ENCODE measurements at regions not wholly inside any gene's neighbourhood (a gene's known extent, or its start where the extent isn't known, plus 50 kb on each side); places are given as distances from the start of the nearest gene placed in this dataset.

GRCh38 chr1:229971141-229971540 is 95.9 kb upstream of the GALNT2 start:
- H3K4me3 ChIP-seq (ENCODE audit: low read length) = no peak overlapping the region
- TF ChIP-seq ZNF274 (IDR thresholded peaks at IDR 0.05; ENCODE audit: low read depth, low read length) = no peak

- no peak overlapping the region for H3K4me3 ChIP-seq (ENCODE audit: low read length)
- TF ChIP-seq ZNF274 (IDR thresholded peaks at IDR 0.05; ENCODE audit: low read depth, low read length) = no peak
Observed at GRCh38 chr1:229972600-229973296, 94.3 kb upstream of the GALNT2 start.

GRCh38 chr1:229973297-229973612 is 93.8 kb upstream of the GALNT2 start:
- TF ChIP-seq ZNF274 (IDR thresholded peaks at IDR 0.05; ENCODE audit: low read depth, low read length) = no peak
- H3K4me3 ChIP-seq (ENCODE audit: low read length) = no peak overlapping the region

GRCh38 chr1:229975047-229975446 is 92.0 kb upstream of the GALNT2 start:
- no peak for TF ChIP-seq ZNF274 (IDR thresholded peaks at IDR 0.05; ENCODE audit: low read depth, low read length)
- no peak overlapping the region for H3K4me3 ChIP-seq (ENCODE audit: low read length)

- no peak for TF ChIP-seq ZNF274 (IDR thresholded peaks at IDR 0.05; ENCODE audit: low read depth, low read length)
Observed at GRCh38 chr1:229980009-229980408, 87.0 kb upstream of the GALNT2 start.

GRCh38 chr1:229981736-229982135 is 85.3 kb upstream of the GALNT2 start:
- no peak for TF ChIP-seq ZNF274 (IDR thresholded peaks at IDR 0.05; ENCODE audit: low read depth, low read length)
- H3K4me3 ChIP-seq (ENCODE audit: low read length) = no peak overlapping the region

More at GRCh38 chr1:229980009-229980408, 87.0 kb upstream of the GALNT2 start:
- H3K4me3 ChIP-seq (ENCODE audit: low read length) = no peak overlapping the region

GRCh38 chr1:229984310-229984991 is 82.6 kb upstream of the GALNT2 start:
- TF ChIP-seq ZNF274 (IDR thresholded peaks at IDR 0.05; ENCODE audit: low read depth, low read length) = no peak

GRCh38 chr1:229984992-229985612 is 81.9 kb upstream of the GALNT2 start:
- no peak overlapping the region for H3K4me3 ChIP-seq (ENCODE audit: low read length)
- TF ChIP-seq ZNF274 (IDR thresholded peaks at IDR 0.05; ENCODE audit: low read depth, low read length) = no peak

More at GRCh38 chr1:229984310-229984991, 82.6 kb upstream of the GALNT2 start:
- no peak overlapping the region for H3K4me3 ChIP-seq (ENCODE audit: low read length)

GRCh38 chr1:229985613-229986010 is 81.4 kb upstream of the GALNT2 start:
- TF ChIP-seq ZNF274 (IDR thresholded peaks at IDR 0.05; ENCODE audit: low read depth, low read length) = no peak
- H3K4me3 ChIP-seq (ENCODE audit: low read length) = no peak overlapping the region

GRCh38 chr1:229986737-229987337 is 80.2 kb upstream of the GALNT2 start:
- H3K4me3 ChIP-seq (ENCODE audit: low read length) = no peak overlapping the region
- no peak for TF ChIP-seq ZNF274 (IDR thresholded peaks at IDR 0.05; ENCODE audit: low read depth, low read length)

GRCh38 chr1:229987953-229988352 is 79.1 kb upstream of the GALNT2 start:
- no peak for TF ChIP-seq ZNF274 (IDR thresholded peaks at IDR 0.05; ENCODE audit: low read depth, low read length)
- H3K4me3 ChIP-seq (ENCODE audit: low read length) = no peak overlapping the region

- no peak overlapping the region for H3K4me3 ChIP-seq (ENCODE audit: low read length)
- no peak for TF ChIP-seq ZNF274 (IDR thresholded peaks at IDR 0.05; ENCODE audit: low read depth, low read length)
Observed at GRCh38 chr1:229988534-229988933, 78.5 kb upstream of the GALNT2 start.

- H3K4me3 ChIP-seq (ENCODE audit: low read length) = no peak overlapping the region
- TF ChIP-seq ZNF274 (IDR thresholded peaks at IDR 0.05; ENCODE audit: low read depth, low read length) = no peak
Observed at GRCh38 chr1:229989591-229990248, 77.3 kb upstream of the GALNT2 start.

- H3K4me3 ChIP-seq (ENCODE audit: low read length) = no peak overlapping the region
- TF ChIP-seq ZNF274 (IDR thresholded peaks at IDR 0.05; ENCODE audit: low read depth, low read length) = no peak
Observed at GRCh38 chr1:229990326-229990725, 76.7 kb upstream of the GALNT2 start.
